GM18858 (cell line): ENCODE measurements at regions not wholly inside any gene's neighbourhood (a gene's known extent, or its start where the extent isn't known, plus 50 kb on each side); places are given as distances from the start of the nearest gene placed in this dataset.
A peak's percentile ranks its signal among the peaks of the same experiment; 100 is the strongest.

Experiments
- ATAC-seq: cut with Tn5 transposase; IDR thresholded peaks from one replicate; pipeline ENCODE4 v1.9.1; 2021; ENCODE audit not compliant: unreplicated experiment

- no peak for ATAC-seq
These were observed 522.7 kb downstream of the PLPP3 start for GRCh38 chr1:56056438-56057287.

GRCh38 chr1:56054959-56055358, 524.4 kb downstream of the PLPP3 start:
- ATAC-seq, result no peak

DNA sequence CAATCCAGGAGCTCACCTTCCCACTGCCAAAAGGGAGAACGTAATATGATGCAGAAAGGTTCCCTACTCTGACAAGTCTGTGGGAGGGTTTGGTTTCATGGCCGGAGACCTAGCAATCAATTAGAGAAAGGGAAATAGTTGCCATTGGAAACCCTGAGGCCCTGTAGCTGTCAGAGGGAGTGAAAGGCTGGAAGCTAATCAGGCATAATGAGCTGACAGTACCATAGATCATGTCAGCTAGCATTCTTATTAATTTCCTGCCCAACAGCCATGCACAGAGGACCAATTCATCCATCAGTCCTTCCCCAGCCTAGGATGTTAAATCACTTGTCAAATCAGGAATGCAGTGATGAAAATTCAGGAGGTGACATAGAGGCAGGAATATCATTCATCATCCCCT, 527.3 kb downstream of the PLPP3 start:
- ATAC-seq, result no peak

DNA sequence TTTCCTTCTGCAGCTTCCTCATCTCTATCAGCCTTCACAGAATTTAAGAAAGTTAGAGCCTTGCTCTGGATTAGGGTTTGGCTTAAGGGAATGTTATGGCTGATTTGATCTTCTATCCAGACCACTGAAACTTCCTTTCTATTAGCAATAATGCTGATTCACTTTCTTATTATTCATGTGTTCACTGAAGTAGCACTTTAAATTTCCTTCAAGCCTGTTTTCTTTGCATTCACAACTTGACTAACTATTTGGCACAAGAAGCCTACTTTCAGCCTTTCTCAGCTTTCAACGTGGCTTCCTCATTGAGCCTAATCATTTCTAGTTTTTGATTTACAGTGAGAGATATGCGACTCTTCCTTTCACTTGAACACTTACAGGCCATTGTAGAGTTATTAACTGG, 528.5 kb downstream of the PLPP3 start:
- ATAC-seq, result no peak

GRCh38 chr1:56045477-56045876, 533.9 kb downstream of the PLPP3 start:
- ATAC-seq, result peak; percentile 49

GRCh38 chr1:56045062-56045461, 534.3 kb downstream of the PLPP3 start:
- peak; percentile 42 for ATAC-seq

- no peak for ATAC-seq
These were observed 542.9 kb downstream of the PLPP3 start for GRCh38 chr1:56036479-56036878.

GRCh38 chr1:56034847-56035481, 544.4 kb downstream of the PLPP3 start:
- ATAC-seq, result no peak

GRCh38 chr1:56034222-56034621, 545.1 kb downstream of the PLPP3 start:
- no peak for ATAC-seq

DNA sequence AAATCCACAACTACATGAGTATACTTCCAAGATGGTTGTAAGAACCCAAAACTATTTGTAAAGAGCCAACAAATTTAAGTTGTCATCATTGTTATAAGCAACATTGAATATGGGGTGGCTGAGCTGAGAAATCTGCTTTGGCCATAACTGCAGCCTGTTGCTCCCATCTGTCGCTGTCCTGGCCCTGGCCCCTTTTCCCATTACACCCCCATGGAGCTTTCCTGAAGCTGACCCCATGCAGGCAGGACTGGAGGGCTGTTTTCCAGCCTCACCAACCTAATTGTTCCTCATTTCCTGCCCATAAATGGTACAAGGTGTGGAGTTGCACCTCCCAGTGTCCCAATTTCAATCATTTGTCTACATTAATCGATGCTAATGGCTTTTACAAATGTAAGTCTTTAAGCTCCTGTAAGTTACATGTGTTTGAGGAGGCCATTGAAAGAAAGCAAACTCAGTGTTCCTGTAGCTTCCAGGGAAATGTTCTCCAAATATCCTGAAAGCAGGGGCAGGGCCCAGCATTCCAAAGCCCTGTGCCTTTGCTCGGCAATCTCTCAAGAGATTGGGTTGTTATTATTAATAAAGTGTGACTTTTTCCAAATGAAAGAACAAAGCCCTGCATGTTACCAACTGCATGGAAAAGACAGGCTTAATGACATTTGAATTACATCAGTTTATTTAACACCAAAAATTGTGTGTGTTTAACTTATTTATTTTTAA, 545.9 kb downstream of the PLPP3 start:
- no peak for ATAC-seq

- ATAC-seq, result no peak
These were observed 547.2 kb downstream of the PLPP3 start for GRCh38 chr1:56032096-56032676.

GRCh38 chr1:56031001-56031400, 548.4 kb downstream of the PLPP3 start:
- ATAC-seq, result no peak

- no peak for ATAC-seq
These were observed 549.9 kb downstream of the PLPP3 start for GRCh38 chr1:56029319-56030003.

- ATAC-seq, result no peak
These were observed 550.5 kb downstream of the PLPP3 start for GRCh38 chr1:56028911-56029310.

- ATAC-seq, result no peak
These were observed 551.1 kb downstream of the PLPP3 start for GRCh38 chr1:56028244-56028643.

DNA sequence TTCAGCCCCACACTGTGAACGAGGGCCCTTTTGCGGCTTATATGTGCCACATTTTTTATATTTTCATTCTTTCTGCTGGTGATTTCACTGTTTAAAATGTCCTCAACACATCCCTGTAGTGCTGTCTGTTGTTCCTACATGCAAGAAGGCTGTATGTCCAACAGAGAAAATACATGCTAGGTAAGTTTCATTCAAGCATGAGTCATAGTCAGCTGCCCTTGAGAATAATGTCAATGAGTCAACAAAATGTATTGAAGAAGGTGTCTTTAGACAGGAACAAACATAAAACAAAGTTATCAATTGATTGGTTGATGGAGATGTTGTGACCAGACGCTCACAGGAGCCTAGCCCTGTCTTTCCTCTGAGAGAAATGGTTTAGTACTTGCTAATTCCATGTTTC, 553.4 kb downstream of the PLPP3 start:
- ATAC-seq, result no peak

DNA sequence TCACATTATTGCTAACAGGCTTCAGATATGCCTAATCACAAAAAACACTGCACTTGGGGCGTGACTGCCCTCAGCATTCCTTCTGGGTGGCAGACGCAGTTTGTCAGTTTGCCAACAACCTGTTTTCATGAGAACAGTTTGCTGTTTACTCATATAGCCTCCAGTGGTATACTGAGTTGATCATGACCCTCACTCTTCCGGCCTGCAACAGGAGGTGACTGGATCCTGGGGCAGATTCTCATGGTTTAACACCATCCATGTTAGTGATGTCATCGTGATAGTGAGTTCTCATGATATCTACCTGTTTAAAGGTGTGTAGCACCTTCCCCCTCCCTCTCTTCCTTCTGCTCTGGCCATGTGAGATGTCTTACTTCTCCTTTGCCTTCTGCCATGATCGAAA, 555.2 kb downstream of the PLPP3 start:
- no peak for ATAC-seq

- no peak for ATAC-seq
These were observed 559.4 kb downstream of the PLPP3 start for GRCh38 chr1:56019922-56020321.

GRCh38 chr1:56019472-56019871, 559.9 kb downstream of the PLPP3 start:
- no peak for ATAC-seq

DNA sequence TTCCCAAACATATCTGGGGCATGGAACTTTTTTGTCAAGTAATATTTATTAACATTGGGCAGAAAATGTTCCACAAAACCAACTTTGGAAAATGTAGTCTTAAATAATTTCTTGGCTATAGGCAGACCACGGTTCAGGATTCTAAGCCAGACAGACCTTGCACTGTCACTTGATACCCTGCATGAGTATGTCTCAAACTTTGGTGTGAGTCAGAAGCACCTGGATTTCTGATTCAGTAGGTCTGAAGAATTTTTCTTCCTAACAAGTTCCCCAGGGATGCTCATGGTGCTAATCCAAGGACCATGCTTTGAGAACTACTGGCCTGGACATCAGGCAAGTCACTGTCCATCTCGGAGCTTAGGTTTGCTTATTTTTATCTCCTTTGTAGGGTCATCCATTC, 562.0 kb downstream of the PLPP3 start:
- no peak for ATAC-seq

DNA sequence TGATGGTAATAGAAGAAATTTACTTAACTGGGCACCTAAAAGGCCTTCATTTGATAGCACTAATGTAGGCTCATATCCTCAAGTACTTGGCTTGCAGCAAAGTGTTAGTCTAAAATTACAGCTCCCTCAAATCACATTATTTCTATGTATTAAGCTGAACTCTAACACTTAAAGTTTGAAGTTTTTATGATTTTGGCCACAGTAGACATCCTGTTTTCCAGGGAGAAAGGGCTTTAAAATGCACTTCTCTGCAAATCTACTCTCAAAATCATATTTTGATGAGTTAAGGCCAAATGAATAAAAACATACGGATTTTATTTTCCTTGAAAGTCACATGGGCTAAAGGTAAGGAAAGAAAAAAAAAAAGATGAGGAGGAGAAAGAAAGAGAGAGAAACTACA, 575.5 kb downstream of the PLPP3 start:
- no peak for ATAC-seq
